Prostate gland (tissue), 2 donors: ENCODE measurements at regions not wholly inside any gene's neighbourhood (a gene's known extent, or its start where the extent isn't known, plus 50 kb on each side); places are given as distances from the start of the nearest gene placed in this dataset.

Experiments used
- DNase-seq: peaks from one replicate; pipeline ENCODE4 v3.0.0-alpha.2; 2019; ENCODE audit warnings: low spot score
- H3K27ac ChIP-seq, 2 donors: fragments of 200-600 bp; sonication (generic); 2 replicates each; pipeline ENCODE4 v1.5.1; 2017 to 2019
- H3K27me3 ChIP-seq: fragments of 200-600 bp; sonication (generic); replicated peaks from 2 replicates; pipeline ENCODE4 v1.5.1; 2019; ENCODE audit not compliant: insufficient read depth
- H3K36me3 ChIP-seq, 2 donors: fragments of 200-600 bp; sonication (generic); 1 replicate in 1 of 2; 2 replicates in 1 of 2; pipeline versions ENCODE4 v1.5.1 to v1.8.1; 2017 to 2019
- H3K4me1 ChIP-seq: fragments of 200-600 bp; sonication (generic); replicated peaks from 2 replicates; pipeline ENCODE4 v1.5.1; 2019
- H3K4me3 ChIP-seq, 2 donors: fragments of 200-600 bp; sonication (generic); 2 replicates each; pipeline ENCODE4 v1.5.1; 2017 to 2019
- H3K9me3 ChIP-seq: fragments of 200-600 bp; sonication (generic); 2 replicates; pipeline ENCODE4 v1.5.1; 2017
- POLR2A ChIP-seq: fragments of 450-650 bp; IDR thresholded peaks from one replicate; pipeline ENCODE4 v1.6.1; 2016; ENCODE audit warnings: antibody characterized with exemption, mild to moderate bottlenecking
- POLR2AphosphoS5 ChIP-seq: sonication (generic); formaldehyde crosslinking; IDR thresholded peaks from one replicate; pipeline ENCODE4 v1.6.1; 2017; ENCODE audit warnings: antibody characterized with exemption
- WGBS: methylation state at CpG from one replicate; pipeline ENCODE4 v1.1.5; 2018; 5-methylcytosine and 5-hydroxymethylcytosine counted together
- intact Hi-C: fragments of 100-400 bp; cut with DNase I; formaldehyde crosslinking; loops from one replicate; pipeline ENCODE4 v1.14.2; 2022
- TF ChIP-seq, protein P1 (sequence below), 4 experiments: fragments of 200-600 bp in 2 of 4; fragments of 450-650 bp in 2 of 4; sonication (generic) in 2 of 4; IDR thresholded peaks; 1 replicate in 3 of 4; 2 replicates in 1 of 4; pipeline ENCODE4 v1.5.1; 2016 to 2019; ENCODE audit warnings: antibody characterized with exemption in 4 of 4, mild to moderate bottlenecking in 2 of 4, moderate library complexity in 2 of 4

DNA sequence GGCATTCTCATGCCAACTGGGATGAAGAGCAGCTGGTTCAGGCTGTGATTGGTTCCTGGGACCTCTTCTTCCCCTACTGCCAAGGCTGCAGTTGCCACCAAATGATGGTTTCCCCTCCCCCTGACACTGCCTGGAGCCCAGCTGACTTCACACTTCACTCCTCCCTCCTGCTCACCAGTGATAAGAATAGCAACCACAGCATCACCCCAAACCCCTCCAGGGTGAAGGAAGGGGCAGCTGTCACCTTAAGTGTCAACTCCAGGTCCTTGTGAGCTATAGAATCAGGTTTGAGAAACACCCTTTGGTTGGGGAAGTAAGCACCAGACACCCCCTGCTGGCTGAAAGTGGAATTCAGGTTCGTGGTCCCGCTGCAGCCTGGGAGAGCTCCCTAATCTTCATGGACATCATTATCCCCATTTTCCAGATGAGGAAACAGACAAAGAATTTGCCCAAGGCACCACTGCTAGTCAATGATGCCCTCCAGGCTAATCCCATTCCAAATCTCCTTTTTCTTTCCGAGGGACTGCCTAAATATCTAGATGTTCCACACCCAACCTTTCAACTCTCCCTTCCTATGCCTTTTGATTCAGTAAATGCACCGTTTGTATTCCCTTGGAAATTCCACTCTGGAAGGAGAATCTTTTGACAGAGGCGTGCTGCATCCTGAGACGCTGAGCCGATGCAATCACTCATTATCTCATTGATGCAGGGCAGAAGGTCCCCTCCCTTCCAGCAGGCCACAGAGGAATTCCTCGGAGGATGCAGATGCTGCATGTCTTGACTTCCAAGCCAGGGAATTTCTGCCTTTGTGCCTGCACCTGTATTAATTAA, 50.6 kb upstream of the UQCRFS1 start:
- DNase-seq: no peak
- Histone ChIP-seq H3K4me1 (no peaks in the 10 kb centered on the region), H3K4me3 (no peak overlapping the region), H3K36me3 (no peaks in the 10 kb centered on the region), H3K9me3 (no peaks in the 10 kb centered on the region), H3K27me3 (no peaks in the 10 kb centered on the region), H3K27ac (no peak overlapping the region)
- intact Hi-C loops: no loop called here
- WGBS: 32% methylated on average over 8 of the region's 8 CpGs
- TF ChIP-seq POLR2AphosphoS5 (no peak), POLR2A (no peak)
- TF ChIP-seq, protein P1, sequence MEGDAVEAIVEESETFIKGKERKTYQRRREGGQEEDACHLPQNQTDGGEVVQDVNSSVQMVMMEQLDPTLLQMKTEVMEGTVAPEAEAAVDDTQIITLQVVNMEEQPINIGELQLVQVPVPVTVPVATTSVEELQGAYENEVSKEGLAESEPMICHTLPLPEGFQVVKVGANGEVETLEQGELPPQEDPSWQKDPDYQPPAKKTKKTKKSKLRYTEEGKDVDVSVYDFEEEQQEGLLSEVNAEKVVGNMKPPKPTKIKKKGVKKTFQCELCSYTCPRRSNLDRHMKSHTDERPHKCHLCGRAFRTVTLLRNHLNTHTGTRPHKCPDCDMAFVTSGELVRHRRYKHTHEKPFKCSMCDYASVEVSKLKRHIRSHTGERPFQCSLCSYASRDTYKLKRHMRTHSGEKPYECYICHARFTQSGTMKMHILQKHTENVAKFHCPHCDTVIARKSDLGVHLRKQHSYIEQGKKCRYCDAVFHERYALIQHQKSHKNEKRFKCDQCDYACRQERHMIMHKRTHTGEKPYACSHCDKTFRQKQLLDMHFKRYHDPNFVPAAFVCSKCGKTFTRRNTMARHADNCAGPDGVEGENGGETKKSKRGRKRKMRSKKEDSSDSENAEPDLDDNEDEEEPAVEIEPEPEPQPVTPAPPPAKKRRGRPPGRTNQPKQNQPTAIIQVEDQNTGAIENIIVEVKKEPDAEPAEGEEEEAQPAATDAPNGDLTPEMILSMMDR (IDR thresholded peaks at IDR 0.05): peak in 2 of 4 experiments; percentile 44 to 53

GRCh38 chr19:29264897-29265296, 51.9 kb upstream of the UQCRFS1 start:
- no peak overlapping the region for H3K4me3 ChIP-seq
- DNase-seq: no peak
- TF ChIP-seq POLR2A: no peak
- TF ChIP-seq, protein P1 (IDR thresholded peaks at IDR 0.05): no peak
- TF ChIP-seq POLR2AphosphoS5: no peak
- intact Hi-C loops: no loop called here
- H3K4me1 ChIP-seq: no peaks in the 10 kb centered on the region
- H3K27ac ChIP-seq: no peak overlapping the region
- 87% methylated on average over 7 of the region's 7 CpGs for WGBS
- H3K9me3 ChIP-seq: no peaks in the 10 kb centered on the region
- H3K36me3 ChIP-seq: no peaks in the 10 kb centered on the region
- no peaks in the 10 kb centered on the region for H3K27me3 ChIP-seq

GRCh38 chr19:29265436-29265835, 52.5 kb upstream of the UQCRFS1 start:
- Histone ChIP-seq H3K27me3 (no peaks in the 10 kb centered on the region), H3K27ac (no peak overlapping the region), H3K36me3 (no peaks in the 10 kb centered on the region), H3K4me1 (no peaks in the 10 kb centered on the region), H3K4me3 (no peak overlapping the region), H3K9me3 (no peaks in the 10 kb centered on the region)
- TF ChIP-seq POLR2AphosphoS5: no peak
- TF ChIP-seq, protein P1 (IDR thresholded peaks at IDR 0.05): no peak
- no peak for TF ChIP-seq POLR2A
- no peak for DNase-seq
- WGBS: 87% methylated on average over 6 of the region's 6 CpGs
- intact Hi-C loops: no loop called here

DNA sequence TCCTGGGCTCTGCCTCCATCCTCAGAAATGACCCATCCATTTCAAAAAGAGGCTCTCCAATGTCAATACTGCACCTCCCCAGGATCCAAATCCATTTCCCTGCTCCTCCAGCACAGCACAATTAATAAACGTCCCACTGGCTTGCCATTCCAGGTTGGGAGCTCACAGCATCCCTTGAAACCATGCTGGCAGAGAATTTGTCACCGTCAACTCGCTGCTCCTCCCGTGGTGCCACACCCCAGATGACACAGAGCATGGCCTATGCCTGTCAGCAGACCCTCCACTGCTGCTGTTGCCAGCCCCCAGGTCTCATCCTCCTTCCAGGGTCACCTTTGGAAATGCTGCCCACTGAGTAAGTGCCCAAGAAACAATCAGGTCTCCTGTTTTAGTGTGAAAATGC, 53.0 kb upstream of the UQCRFS1 start:
- TF ChIP-seq POLR2AphosphoS5 (no peak), POLR2A (no peak)
- TF ChIP-seq, protein P1 (IDR thresholded peaks at IDR 0.05): no peak
- Histone ChIP-seq H3K36me3 (no peaks in the 10 kb centered on the region), H3K9me3 (no peaks in the 10 kb centered on the region), H3K27ac (no peak overlapping the region), H3K27me3 (no peaks in the 10 kb centered on the region), H3K4me3 (no peak overlapping the region), H3K4me1 (no peaks in the 10 kb centered on the region)
- no peak for DNase-seq
- intact Hi-C loops: no loop called here
- WGBS: 50% methylated on average over 4 of the region's 4 CpGs

GRCh38 chr19:29266603-29267002, 53.7 kb upstream of the UQCRFS1 start:
- Histone ChIP-seq H3K9me3 (no peaks in the 10 kb centered on the region), H3K4me1 (no peaks in the 10 kb centered on the region), H3K27ac (no peak overlapping the region), H3K36me3 (no peaks in the 10 kb centered on the region), H3K4me3 (no peak overlapping the region), H3K27me3 (no peaks in the 10 kb centered on the region)
- 85% methylated on average over 4 of the region's 4 CpGs for WGBS
- TF ChIP-seq POLR2A: no peak
- TF ChIP-seq, protein P1 (IDR thresholded peaks at IDR 0.05): no peak
- TF ChIP-seq POLR2AphosphoS5: no peak
- intact Hi-C loops: no loop called here
- DNase-seq: no peak
